H1 (cell line): ENCODE measurements at regions not wholly inside any gene's neighbourhood (a gene's known extent, or its start where the extent isn't known, plus 50 kb on each side); places are given as distances from the start of the nearest gene placed in this dataset.

Experiments used
- CREB1 ChIP-seq: IDR thresholded peaks from 2 replicates; pipeline ENCODE4 v1.6.1; 2012; ENCODE audit warnings: inconsistent platforms
- MAX ChIP-seq: IDR thresholded peaks from 2 replicates; pipeline ENCODE4 v1.6.1; 2012; ENCODE audit warnings: inconsistent platforms
- POLR2AphosphoS5 ChIP-seq: IDR thresholded peaks from 2 replicates; pipeline ENCODE4 v1.6.1; 2011; ENCODE audit warnings: low read depth, low read length
- RAD21 ChIP-seq, 2 experiments: IDR thresholded peaks in 1 of 2; conservative IDR thresholded peaks in 1 of 2; 2 replicates each; pipeline ENCODE4 v1.6.1; 2011; ENCODE audit warnings: low read depth in 2 of 2, low read length in 2 of 2, improper control_type of control experiment in 1 of 2, inconsistent platforms in 1 of 2, mild to moderate bottlenecking in 1 of 2, moderate library complexity in 1 of 2
- RFX5 ChIP-seq: IDR thresholded peaks from 2 replicates; pipeline ENCODE4 v1.6.1; 2011; ENCODE audit warnings: low read depth, low read length, improper control_type of control experiment, borderline replicate concordance
- ZNF274 ChIP-seq: IDR thresholded peaks from 2 replicates; pipeline ENCODE4 v1.7.0; 2012; ENCODE audit warnings: low read length, borderline replicate concordance; ENCODE audit errors: extremely low read depth
- TF ChIP-seq, protein P1 (sequence below), 3 experiments: IDR thresholded peaks; 1 replicate in 2 of 3; 2 replicates in 1 of 3; pipeline versions ENCODE4 v1.5.1 to v1.6.1; 2011; ENCODE audit warnings: low read length in 3 of 3, mild to moderate bottlenecking in 3 of 3, inconsistent platforms in 2 of 3, low read depth in 1 of 3, moderate library complexity in 1 of 3; ENCODE audit not compliant: insufficient read depth in 1 of 3; ENCODE audit errors: control extremely low read depth in 1 of 3

GRCh38 chr9:82651474-82651873 lies 411.5 kb downstream of the RASEF start:
- TF ChIP-seq, protein P1, sequence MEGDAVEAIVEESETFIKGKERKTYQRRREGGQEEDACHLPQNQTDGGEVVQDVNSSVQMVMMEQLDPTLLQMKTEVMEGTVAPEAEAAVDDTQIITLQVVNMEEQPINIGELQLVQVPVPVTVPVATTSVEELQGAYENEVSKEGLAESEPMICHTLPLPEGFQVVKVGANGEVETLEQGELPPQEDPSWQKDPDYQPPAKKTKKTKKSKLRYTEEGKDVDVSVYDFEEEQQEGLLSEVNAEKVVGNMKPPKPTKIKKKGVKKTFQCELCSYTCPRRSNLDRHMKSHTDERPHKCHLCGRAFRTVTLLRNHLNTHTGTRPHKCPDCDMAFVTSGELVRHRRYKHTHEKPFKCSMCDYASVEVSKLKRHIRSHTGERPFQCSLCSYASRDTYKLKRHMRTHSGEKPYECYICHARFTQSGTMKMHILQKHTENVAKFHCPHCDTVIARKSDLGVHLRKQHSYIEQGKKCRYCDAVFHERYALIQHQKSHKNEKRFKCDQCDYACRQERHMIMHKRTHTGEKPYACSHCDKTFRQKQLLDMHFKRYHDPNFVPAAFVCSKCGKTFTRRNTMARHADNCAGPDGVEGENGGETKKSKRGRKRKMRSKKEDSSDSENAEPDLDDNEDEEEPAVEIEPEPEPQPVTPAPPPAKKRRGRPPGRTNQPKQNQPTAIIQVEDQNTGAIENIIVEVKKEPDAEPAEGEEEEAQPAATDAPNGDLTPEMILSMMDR (IDR thresholded peaks at IDR 0.05; ENCODE audit: control extremely low read depth in 1 of 3, insufficient read depth in 1 of 3, low read depth in 1 of 3, low read length in 3 of 3), result no peak
- TF ChIP-seq POLR2AphosphoS5, result no peak
- no peak for TF ChIP-seq MAX
- TF ChIP-seq RFX5, result no peak
- TF ChIP-seq CREB1, result no peak
- TF ChIP-seq ZNF274, result no peak
- no peak for TF ChIP-seq RAD21 (IDR thresholded peaks at IDR 0.05 in 1 of 2, conservative IDR thresholded peaks at IDR 0.05 in 1 of 2; ENCODE audit: low read depth in 2 of 2, low read length in 2 of 2)
